ENCODE measurements at regions not wholly inside any gene's neighbourhood (a gene's known extent, or its start where the extent isn't known, plus 50 kb on each side); places are given as distances from the start of the nearest gene placed in this dataset.

- TF ChIP-seq CTCF (IDR thresholded peaks at IDR 0.05): no peak
- TF ChIP-seq ZFX (IDR thresholded peaks at IDR 0.05; ENCODE audit: borderline replicate concordance): no peak
Measured at GRCh38 chr10:57955076-57955475, 312.6 kb downstream of the IPMK start.

Measured in 22Rv1 (cell line).